Inflammatory macrophage treated with lipopolysaccharide for 4 hours (primary cell): ENCODE measurements at regions not wholly inside any gene's neighbourhood (a gene's known extent, or its start where the extent isn't known, plus 50 kb on each side); places are given as distances from the start of the nearest gene placed in this dataset.
A peak's percentile ranks its signal among the peaks of the same experiment; 100 is the strongest.
"Not testable (repeated sequence)": the region's sequence is repeated elsewhere in the genome, so short reads cannot be mapped to it uniquely, and the experiment has no call there.

ENCODE experiments used
- DNase-seq: peaks from one replicate; pipeline ENCODE4 v3.0.0-alpha.2; 2020

GRCh38 chr1:173300061-173301044 is 93.2 kb upstream of the TNFSF4 start:
- DNase-seq, result no peak

GRCh38 chr1:173301507-173301906 is 94.4 kb upstream of the TNFSF4 start:
- DNase-seq, result no peak

- DNase-seq, result no peak
Measured at GRCh38 chr1:173302366-173302765, 95.2 kb upstream of the TNFSF4 start.

DNA sequence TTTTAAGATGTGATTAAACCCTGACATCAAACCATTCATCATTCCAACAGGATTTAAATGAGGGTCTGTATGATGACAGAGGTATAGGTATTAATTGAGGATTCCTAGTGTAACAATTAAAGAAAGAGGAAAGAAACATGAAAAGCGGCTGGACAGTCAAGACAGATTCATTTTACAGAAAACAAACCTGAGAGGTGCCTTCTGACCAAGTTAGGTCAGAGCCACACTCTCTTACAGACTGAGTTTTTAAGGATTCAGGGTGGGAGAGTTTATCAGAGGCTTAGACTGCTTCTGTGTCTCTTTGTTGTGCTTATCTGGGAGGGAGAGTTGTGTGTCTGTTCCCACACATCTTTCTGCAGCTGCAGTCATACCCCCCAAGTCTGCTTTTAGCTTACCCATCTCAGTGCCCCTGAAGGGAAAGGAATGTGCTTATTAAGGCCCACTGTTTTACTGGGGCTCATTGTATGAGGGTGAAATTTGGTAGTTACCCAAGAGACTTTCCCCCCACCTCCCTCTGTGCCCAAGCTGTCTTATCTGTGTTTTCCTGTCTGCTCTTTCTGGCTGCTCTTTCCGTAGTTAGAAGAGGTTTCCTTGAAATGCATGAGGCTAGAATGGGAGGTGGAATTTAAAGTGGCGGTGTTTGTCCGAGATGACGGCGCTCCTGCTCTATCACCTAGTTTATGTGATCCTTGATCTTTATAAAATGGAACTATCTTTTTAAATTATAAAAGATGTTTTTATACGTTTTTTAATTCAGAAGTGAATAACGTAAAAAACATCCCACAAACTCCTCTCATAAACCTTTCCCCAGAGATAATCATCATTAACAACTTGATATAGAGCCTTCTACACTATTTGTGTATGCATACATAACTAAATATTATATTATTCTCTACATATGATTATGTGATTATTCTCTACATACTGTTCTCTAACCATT is 96.0 kb upstream of the TNFSF4 start:
- DNase-seq, result no peak

- DNase-seq, result no peak
Measured at GRCh38 chr1:173303984-173304383, 96.9 kb upstream of the TNFSF4 start.

GRCh38 chr1:173304529-173305227 is 97.5 kb upstream of the TNFSF4 start:
- no peak for DNase-seq

GRCh38 chr1:173307845-173308244 is 100.7 kb upstream of the TNFSF4 start:
- no peak for DNase-seq

DNA sequence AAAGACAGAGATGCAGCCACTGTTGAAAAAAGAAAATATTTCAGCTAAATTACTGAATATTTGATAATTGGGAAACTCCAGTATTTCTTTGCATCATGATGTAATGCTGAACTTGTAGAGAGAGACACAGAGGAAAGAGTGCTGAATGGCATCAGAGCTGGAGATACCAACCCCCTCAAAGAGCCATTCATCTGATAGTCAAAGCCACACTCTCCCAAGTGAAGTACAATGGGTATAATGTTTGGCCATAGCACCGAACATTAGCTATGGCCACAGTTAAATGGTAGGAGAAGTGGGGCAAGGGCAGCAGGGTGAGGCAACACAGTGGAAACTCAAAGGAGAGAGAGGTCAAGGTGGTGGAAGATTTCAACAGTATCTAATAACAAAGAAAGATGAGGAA is 107.5 kb upstream of the TNFSF4 start:
- DNase-seq, result no peak

DNA sequence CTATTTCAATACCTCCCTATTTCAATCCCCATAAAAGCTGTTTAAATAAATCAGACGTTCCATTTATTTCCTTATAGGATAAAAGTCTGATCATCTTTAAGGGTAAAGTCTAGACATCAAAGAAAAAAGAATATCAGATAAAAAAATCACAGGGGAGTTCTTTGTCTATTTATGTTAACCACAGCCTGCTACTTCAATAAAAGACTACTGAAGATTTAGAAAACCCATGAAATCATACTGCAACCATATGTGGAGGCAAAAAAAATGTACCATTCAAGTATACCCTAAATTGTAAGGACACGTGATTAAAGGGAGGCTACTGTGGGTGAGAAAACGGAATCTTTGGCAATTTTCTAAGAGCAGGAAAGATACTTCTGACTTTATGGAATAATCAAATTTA is 108.2 kb upstream of the TNFSF4 start:
- DNase-seq, result no peak

- DNase-seq, result no peak
Measured at GRCh38 chr1:173318788-173319187, 111.7 kb upstream of the TNFSF4 start.

GRCh38 chr1:173324352-173324751 is 117.2 kb upstream of the TNFSF4 start:
- not testable (repeated sequence) for DNase-seq

DNA sequence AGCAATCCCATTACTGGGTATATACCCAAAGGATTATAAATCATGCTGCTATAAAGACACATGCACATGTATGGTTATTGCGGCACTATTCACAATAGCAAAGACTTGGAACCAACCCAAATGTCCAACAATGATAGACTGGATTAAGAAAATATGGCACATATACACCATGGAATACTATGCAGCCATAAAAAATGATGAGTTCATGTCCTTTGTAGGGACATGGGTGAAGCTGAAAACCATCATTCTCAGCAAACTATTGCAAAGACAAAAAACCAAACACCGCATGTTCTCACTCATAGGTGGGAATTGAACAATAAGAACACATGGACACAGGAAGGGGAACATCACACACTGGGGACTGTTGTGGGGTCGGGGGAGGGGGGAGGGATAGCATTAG is 120.9 kb upstream of the TNFSF4 start:
- not testable (repeated sequence) for DNase-seq

GRCh38 chr1:173328961-173329360 is 121.8 kb upstream of the TNFSF4 start:
- no peak for DNase-seq

DNA sequence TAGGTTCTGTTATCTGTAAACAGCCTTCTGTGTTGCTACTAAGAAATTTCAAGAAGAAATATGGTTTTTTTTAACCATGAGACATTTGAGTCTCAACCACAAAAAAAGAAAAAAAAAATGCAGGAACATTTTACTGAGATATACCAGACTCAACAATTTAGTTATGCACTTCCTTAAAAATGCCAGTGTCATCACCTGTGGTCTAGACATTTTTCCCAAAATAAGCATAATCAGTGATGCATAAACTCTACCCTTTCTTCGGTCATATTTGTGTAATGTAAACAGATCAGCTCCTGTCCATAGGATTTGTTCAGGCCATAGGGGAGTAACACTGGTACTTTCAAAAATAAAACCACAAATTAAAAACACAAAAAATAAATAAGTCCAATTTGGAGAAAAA is 122.6 kb upstream of the TNFSF4 start:
- peak; percentile 46 for DNase-seq

GRCh38 chr1:173330149-173330951 is 123.2 kb upstream of the TNFSF4 start:
- DNase-seq, result peak; percentile 67

DNA sequence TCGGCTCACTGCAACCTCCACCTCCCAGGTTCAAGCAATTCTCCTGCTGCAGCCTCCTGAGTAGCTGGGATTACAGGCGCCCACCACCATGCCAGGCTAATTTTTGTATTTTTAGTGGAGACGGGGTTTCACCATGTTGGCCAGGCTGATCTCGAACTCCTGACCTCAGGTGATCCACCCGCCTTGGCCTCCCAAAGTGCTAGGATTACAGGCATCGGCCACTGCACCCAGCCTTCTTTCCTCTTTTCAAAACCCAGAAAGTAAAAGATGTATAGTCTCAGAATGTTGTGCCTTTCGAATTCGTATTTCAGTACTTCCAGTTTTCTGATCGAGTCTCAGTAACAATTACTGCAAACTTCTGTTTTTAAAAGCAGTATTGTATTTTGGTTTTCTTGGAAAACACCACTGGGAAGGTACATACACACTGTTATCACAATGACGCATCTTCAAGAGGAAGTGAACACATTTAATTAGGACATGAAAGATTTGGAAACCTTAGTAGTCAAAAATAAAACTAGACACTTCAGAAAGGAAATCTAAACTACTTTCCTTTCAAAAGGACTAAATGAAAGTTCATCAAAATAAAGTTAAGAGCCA is 123.9 kb upstream of the TNFSF4 start:
- DNase-seq, result peak; percentile 86

DNA sequence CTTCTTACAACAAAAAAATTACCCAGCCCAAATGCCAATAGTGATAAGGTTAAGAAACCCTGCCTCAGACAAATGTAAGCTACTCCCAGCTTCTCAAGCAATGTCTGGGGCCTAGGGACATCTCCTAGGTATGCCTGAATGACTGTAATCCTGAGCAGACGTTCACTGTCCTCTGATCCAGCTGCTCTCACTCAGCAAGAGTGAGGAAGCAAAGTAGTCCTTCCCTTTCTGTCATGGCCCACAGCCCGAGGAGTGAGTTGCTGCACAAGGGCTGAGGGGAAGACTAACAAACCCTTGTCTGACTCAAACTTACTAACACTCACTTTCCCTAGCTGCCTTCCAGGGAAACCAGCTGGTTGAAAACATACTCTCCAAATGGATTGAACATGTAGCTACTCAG is 124.9 kb upstream of the TNFSF4 start:
- peak; percentile 56 for DNase-seq

DNA sequence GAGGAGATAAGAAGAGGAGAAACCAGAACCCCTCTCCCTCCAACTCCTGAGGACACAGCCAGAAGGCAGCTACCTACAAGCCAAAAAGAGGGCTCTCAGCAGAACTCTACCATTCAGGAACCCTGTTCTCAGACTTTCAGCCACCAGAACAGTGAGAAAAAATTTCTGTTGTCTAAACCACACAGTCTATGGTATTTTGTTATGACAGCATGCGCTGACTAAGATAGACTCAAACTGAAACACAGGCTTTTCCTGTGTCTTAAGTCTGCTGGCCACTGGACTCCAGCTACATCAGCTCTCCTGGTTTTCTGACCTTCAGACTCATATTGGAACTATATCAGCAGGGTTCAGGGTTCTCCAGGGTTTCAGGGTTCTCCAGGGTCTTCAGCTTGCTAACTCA is 126.5 kb upstream of the TNFSF4 start:
- peak; percentile 51 for DNase-seq

GRCh38 chr1:173337126-173337525 is 130.0 kb upstream of the TNFSF4 start:
- no peak for DNase-seq

GRCh38 chr1:173341307-173341706 is 134.2 kb upstream of the TNFSF4 start:
- DNase-seq, result no peak

- DNase-seq, result no peak
Measured at GRCh38 chr1:173341971-173342370, 134.8 kb upstream of the TNFSF4 start.

DNA sequence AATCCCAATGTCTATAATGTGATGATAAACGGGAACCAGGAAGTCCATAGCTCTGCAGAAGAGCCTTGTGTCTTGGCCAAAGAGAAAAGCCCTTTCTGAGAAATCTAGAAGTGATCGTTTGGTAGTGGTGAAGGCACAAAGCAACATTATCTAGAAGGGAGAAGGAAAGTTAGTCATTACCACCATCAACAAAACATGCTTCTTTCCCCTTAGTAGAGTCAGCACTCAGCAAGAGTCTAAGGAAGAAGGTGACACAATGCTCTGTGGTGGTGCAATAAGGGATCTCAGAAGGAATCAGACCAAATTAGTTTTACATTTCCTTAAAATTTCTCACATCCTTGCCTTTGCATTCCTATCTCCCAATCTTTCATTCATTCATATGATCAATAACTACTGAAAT is 134.4 kb upstream of the PRDX6 start:
- DNase-seq, result peak; percentile 48
